ENCODE measurements at regions not wholly inside any gene's neighbourhood (a gene's known extent, or its start where the extent isn't known, plus 50 kb on each side); places are given as distances from the start of the nearest gene placed in this dataset.
"Not testable (repeated sequence)": the region's sequence is repeated elsewhere in the genome, so short reads cannot be mapped to it uniquely, and the experiment has no call there.

GRCh38 chr12:89774645-89775044 lies 66.0 kb upstream of the ATP2B1 start:
- DNase-seq (ENCODE audit: extremely low read depth, low read depth) = no peak
- H3K4me3 ChIP-seq (replicated peaks; ENCODE audit: low read depth, low read length) = no peak overlapping the region
- TF ChIP-seq CTCF (IDR thresholded peaks at IDR 0.05; ENCODE audit: low read depth, low read length, missing control alignments) = no peak

- TF ChIP-seq CTCF (IDR thresholded peaks at IDR 0.05; ENCODE audit: low read depth, low read length, missing control alignments) = no peak
- H3K4me3 ChIP-seq (replicated peaks; ENCODE audit: low read depth, low read length) = no peak overlapping the region
- no peak for DNase-seq (ENCODE audit: extremely low read depth, low read depth)
Measured at GRCh38 chr12:89770391-89770790, 61.8 kb upstream of the ATP2B1 start.

- no peak overlapping the region for H3K4me3 ChIP-seq (replicated peaks; ENCODE audit: low read depth, low read length)
- DNase-seq (ENCODE audit: extremely low read depth, low read depth) = no peak
- TF ChIP-seq CTCF (IDR thresholded peaks at IDR 0.05; ENCODE audit: low read depth, low read length, missing control alignments) = no peak
Measured at GRCh38 chr12:89769483-89769818, 60.8 kb upstream of the ATP2B1 start.

- DNase-seq (ENCODE audit: extremely low read depth, low read depth) = peak; percentile 90
- TF ChIP-seq CTCF (IDR thresholded peaks at IDR 0.05; ENCODE audit: low read depth, low read length, missing control alignments) = no peak
- no peak overlapping the region for H3K4me3 ChIP-seq (replicated peaks; ENCODE audit: low read depth, low read length)
Measured at GRCh38 chr12:89768586-89769482, 60.2 kb upstream of the ATP2B1 start.

GRCh38 chr12:89765959-89766824 lies 57.6 kb upstream of the ATP2B1 start:
- no peak overlapping the region for H3K4me3 ChIP-seq (replicated peaks; ENCODE audit: low read depth, low read length)
- TF ChIP-seq CTCF (IDR thresholded peaks at IDR 0.05; ENCODE audit: low read depth, low read length, missing control alignments) = no peak
- DNase-seq (ENCODE audit: extremely low read depth, low read depth) = no peak

GRCh38 chr12:89764164-89764563 lies 55.5 kb upstream of the ATP2B1 start:
- not testable (repeated sequence) for DNase-seq (ENCODE audit: extremely low read depth, low read depth); H3K4me3 ChIP-seq (replicated peaks; ENCODE audit: low read depth, low read length)

- no peak overlapping the region for H3K4me3 ChIP-seq (replicated peaks; ENCODE audit: low read depth, low read length)
- TF ChIP-seq CTCF (IDR thresholded peaks at IDR 0.05; ENCODE audit: low read depth, low read length, missing control alignments) = no peak
- no peak for DNase-seq (ENCODE audit: extremely low read depth, low read depth)
Measured at GRCh38 chr12:89762498-89763170, 54.0 kb upstream of the ATP2B1 start.
